ENCODE measurements at regions not wholly inside any gene's neighbourhood (a gene's known extent, or its start where the extent isn't known, plus 50 kb on each side); places are given as distances from the start of the nearest gene placed in this dataset.

GRCh38 chr16:6993544-6993943 lies 339.1 kb upstream of the RBFOX1 start (continued):
- TF ChIP-seq ZNF462 (CRISPR knock-in tag; IDR thresholded peaks at IDR 0.05) (no peak), NANOG (IDR thresholded peaks at IDR 0.05; ENCODE audit: borderline replicate concordance) (no peak), REST (IDR thresholded peaks at IDR 0.05; ENCODE audit: unreplicated experiment) (no peak), EZH2phosphoT487 (IDR thresholded peaks at IDR 0.05; ENCODE audit: unreplicated experiment) (no peak), POLR2AphosphoS5 (IDR thresholded peaks at IDR 0.05; ENCODE audit: low read depth) (no peak), ZNF114 (CRISPR knock-in tag; IDR thresholded peaks at IDR 0.05) (no peak), CREB1 (CRISPR knock-in tag; IDR thresholded peaks at IDR 0.05; ENCODE audit: low read depth) (no peak), JUNB (IDR thresholded peaks at IDR 0.05; ENCODE audit: unreplicated experiment) (no peak), ZNF331 (CRISPR knock-in tag; IDR thresholded peaks at IDR 0.05; ENCODE audit: low read depth) (no peak)
- TF ChIP-seq, protein P1, sequence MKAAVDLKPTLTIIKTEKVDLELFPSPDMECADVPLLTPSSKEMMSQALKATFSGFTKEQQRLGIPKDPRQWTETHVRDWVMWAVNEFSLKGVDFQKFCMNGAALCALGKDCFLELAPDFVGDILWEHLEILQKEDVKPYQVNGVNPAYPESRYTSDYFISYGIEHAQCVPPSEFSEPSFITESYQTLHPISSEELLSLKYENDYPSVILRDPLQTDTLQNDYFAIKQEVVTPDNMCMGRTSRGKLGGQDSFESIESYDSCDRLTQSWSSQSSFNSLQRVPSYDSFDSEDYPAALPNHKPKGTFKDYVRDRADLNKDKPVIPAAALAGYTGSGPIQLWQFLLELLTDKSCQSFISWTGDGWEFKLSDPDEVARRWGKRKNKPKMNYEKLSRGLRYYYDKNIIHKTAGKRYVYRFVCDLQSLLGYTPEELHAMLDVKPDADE (IDR thresholded peaks at IDR 0.05), result no peak
